T47D (cell line): ENCODE measurements at regions not wholly inside any gene's neighbourhood (a gene's known extent, or its start where the extent isn't known, plus 50 kb on each side); places are given as distances from the start of the nearest gene placed in this dataset.
A peak's percentile ranks its signal among the peaks of the same experiment; 100 is the strongest.
"Not testable (repeated sequence)": the region's sequence is repeated elsewhere in the genome, so short reads cannot be mapped to it uniquely, and the experiment has no call there.

Source experiments
- DNase-seq, 2 experiments: peaks; one replicate each; pipeline versions ENCODE4 v3.0.0 to v3.0.0-alpha.2; 2011 to 2012; ENCODE audit warnings: low read depth in 1 of 2, low spot score in 1 of 2
- JUND ChIP-seq: IDR thresholded peaks from 2 replicates; pipeline ENCODE4 v1.6.1; 2012; ENCODE audit warnings: low read depth
- in situ Hi-C: cut with HindIII; loops from 2 replicates; pipeline ENCODE4 v1.10.0; 2016; ENCODE audit warnings: low sequenced_read_pairs, low pct_unique_long_range_greater_than_20kb

DNA sequence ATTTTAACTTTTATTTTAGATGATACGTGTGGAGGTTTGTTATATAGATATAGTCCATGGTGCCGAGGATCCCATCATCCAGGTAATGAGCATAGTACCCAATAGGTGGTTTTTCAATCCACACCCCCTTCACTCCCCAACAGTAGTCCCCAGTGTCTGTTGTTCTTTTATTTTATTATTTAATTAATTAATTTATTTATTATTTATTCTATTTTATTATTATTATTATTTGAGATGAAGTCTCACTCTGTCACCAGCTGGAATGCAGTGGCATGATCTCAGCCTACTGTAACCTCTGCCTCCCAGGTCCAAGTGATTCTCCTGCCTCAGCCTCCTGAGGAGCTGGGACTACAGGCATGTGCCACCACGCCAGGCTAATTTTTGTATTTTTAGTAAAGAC lies 2086.2 kb downstream of the PCDH9 start:
- in situ Hi-C loops: no loop called here
- no peak for TF ChIP-seq JUND
- no peak for DNase-seq

DNA sequence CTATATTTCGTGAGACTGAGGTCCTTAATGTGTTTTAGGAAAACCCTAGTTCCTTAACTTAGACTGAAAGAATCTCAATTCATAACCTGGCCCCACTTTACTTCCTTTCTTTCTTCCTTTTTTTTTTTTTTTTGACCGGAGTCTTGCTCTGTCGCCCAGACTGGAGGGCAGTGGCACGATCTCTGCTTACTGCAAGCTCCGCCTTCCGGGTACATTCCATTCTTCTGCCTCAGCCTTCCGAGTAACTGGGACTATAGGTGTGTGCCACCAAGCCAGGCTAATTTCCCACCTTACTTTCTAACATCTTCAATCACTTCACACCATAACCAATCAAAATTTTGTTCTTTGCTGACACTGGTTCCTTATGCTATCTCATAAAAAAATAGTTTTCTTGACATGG lies 2097.0 kb downstream of the PCDH9 start:
- peak in 1 of 2 experiments; percentile 26 for DNase-seq
- in situ Hi-C loops: no loop called here

DNA sequence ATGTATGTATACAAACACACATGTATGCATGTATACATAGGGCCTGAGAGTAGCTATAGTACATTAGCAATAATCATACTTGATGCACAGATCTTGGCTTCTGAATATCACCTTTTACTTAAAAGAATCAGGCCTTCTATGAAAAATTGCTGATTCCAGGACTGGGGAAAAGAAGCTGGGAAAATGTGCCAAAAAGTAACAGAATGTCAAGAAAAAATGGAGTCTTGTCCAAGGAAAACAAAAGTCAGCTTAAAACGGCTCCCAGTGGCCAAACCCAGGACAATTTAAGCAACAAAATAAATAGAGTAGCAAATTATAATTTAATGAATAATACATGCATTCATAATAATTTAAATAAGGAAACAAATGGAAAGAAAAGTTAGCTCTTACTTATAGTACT lies 2104.9 kb downstream of the PCDH9 start:
- no peak for TF ChIP-seq JUND
- in situ Hi-C loops: no loop called here
- DNase-seq: no peak

More for the DNA sequence above, 2097.0 kb downstream of the PCDH9 start:
- TF ChIP-seq JUND: no peak

DNA sequence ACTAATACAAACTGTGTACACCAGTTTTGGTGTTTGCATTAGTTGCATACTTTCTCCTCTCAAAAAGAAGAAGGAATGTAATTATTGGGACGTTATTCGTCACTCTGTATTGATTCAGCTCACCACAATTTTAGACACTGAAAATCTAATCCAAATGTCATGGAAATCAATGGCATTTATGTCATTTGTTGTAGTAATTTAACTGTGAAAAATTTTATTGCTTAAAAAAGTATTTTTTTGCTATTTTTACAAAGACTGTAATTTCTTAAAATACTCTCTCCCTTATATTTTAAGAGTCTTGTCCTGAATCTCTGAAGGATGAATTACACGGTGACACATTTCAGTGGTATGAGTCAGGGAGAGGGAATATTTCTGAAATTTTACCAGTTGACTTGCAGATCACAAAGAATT lies 2117.6 kb downstream of the PCDH9 start:
- in situ Hi-C loops: no loop called here
- no peak for DNase-seq
- TF ChIP-seq JUND: no peak

DNA sequence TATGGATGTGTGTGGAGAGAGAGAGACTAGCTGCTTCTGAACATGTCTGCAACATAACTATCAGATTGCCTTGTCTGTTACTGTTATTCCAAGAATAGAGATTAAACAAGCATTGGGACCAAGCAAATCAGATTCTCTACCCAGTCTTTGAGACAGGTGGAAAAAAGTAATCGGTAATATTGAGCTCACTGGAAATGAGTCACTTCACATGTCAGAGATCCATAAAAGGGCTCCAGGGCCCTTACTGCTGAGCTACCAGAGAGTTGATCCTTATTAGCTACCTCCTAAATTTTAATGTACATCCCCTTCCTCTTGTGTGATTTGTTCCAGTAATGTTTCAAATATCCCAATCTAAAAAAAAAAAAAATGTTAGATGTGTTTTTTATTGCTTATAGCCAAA lies 2118.0 kb downstream of the PCDH9 start:
- in situ Hi-C loops: no loop called here
- no peak for TF ChIP-seq JUND
- no peak for DNase-seq

DNA sequence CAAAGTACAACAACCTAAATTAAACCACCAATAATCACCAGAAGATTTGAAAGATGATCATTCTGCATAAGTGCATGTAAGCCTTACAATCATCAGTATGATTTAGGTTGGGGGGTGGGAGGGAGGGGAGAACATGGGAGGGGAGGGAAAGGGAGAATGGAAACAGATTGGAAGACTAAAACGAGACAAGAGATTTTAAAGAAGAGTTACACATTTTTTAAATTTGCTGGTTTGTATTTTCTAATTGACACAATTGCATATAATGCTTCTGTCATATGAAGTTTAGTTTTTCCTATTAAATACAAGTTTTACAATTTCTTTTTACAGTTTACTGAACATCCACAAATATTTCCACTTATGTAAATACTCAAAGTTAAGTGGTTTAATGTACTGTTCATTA lies 2118.9 kb downstream of the PCDH9 start:
- no peak for DNase-seq
- in situ Hi-C loops: no loop called here
- TF ChIP-seq JUND: no peak

DNA sequence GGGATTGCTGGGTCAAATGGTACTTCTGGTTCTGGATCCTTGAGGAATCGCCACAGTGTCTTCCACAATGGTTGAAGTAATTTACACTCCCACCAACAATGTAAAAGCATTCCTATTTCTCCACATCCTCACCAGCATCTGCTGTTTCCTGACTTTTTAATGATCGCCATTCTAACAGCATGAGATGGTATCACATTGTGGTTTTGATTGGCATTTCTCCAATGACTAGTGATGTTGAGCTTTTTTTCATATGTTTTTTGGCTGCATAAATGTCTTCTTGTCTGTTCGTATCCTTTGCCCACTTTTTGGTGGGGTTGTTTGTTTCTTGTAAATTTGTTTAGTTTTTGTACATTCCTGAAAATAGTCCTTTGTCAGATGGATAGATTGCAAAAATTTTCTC lies 2125.7 kb downstream of the PCDH9 start:
- DNase-seq, in situ Hi-C loops: not testable (repeated sequence)

DNA sequence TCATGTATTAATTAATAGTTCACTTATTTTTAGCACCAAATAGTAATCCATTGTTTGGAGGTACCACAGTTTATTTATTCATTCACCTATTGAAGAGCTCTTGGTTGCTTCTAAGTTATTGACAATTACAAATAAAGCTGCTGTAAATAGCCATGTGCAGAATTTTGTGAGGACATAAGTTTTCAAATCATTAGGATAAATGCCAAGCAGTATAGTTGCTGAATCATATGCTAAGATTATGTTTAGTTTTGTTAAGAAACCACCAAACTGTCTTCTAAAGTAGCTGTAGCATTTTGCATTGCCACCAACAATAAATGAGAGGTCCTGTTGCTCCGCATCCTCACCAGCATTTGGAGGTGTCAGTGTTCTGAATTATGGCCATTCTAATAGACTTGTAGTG lies 2126.8 kb downstream of the PCDH9 start:
- in situ Hi-C loops: no loop called here
- no peak for DNase-seq
- TF ChIP-seq JUND: no peak

DNA sequence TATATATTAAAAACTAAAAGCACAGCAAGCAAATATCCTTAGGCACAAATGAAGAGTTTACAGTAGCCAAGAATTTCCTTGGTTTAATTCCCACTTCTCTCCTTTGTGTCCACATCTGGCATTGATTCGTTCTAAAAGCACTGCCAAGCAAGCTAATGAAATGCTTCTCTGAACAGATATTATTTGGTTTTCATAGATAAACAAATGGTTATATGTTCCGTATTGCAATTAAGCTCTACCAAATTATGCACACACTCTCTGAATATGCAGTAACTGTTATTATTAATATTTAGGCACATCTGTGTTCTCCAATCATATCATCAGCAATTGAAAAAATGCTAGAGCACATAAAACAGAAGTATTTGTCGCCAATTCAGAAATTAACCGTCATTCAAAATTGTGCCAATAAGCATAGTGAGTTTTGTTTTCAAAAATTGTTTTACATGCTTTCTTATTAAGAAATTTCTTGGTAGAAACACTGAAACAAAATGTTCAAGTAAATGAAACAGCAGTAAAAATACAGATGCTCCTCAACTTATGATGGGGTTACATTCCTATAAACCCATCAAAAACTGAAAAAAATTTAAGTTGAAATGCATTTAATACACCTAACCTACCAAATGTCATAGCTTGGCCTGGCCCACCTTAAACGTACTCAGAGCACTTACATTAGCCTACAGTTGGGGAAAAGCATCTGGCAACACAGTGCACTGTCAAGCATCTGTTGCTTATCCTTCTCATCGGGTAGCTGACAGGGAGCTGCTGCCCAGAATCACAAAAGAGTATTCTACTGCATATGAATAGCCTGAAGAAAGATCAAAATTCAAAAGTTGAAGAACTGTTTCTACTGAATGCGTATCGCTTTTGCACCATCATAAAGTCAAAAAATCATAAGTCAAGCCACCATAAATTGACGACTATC lies 2134.7 kb downstream of the PCDH9 start:
- in situ Hi-C loops: no loop called here
- no peak for DNase-seq
- no peak for TF ChIP-seq JUND

DNA sequence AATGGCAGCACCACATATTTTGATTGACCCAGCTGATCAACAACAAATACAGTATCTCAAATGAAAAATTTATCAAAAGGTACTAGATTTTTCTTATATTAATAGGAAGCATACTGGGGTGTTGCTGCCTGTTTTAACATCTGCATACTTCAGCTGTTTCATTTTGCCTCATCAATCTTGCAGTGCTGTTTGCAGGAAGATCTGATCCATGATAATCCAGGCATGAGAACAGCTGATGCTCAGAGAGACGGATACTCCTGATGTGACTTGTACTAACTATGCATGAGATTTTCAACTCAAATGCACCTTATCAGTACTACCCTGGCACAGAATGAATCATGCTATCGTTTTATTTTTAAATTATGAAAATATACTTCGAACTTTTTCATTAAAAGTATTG lies 2136.8 kb downstream of the PCDH9 start:
- TF ChIP-seq JUND: no peak
- no peak for DNase-seq
- in situ Hi-C loops: no loop called here

DNA sequence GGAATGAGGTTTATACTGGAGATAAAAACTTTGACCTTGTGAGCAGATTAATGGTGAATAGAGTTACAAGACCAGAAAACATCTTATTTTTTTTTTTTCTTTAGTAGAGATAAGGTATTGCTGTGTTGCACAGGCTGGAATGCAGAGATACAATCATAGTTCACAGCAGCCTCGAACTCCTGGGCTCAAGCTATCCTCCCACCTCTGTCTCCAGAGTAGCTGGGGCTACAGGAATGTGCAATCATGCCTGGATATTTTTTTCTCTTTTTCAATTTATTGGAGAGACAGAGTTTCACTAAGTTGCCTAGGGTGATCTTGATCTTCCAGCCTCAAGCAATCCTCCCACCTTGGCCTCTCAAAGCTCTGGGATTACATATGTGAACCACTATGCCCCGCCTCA lies 2139.1 kb downstream of the PCDH9 start:
- in situ Hi-C loops: no loop called here
- no peak for DNase-seq
- TF ChIP-seq JUND: no peak

DNA sequence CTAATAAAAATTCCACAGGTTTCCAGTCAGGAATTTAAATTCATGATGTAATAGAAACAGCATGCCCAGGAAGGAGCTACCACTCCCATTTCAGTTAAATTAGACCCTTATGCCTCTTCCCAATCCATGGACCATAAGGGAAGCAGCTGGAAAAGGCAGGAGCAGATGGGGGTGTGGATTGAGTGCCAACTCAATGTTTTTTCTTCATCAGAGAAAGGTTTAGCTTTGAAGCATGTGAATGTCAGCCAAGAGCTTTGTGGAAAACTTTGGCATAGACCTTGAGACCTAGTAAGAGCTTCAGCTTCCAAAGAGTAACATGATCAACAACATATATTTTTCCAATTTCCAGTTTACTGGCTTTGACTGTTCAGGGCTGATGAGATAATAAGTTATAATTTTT lies 2139.9 kb downstream of the PCDH9 start:
- in situ Hi-C loops: no loop called here
- TF ChIP-seq JUND: no peak
- DNase-seq: no peak

DNA sequence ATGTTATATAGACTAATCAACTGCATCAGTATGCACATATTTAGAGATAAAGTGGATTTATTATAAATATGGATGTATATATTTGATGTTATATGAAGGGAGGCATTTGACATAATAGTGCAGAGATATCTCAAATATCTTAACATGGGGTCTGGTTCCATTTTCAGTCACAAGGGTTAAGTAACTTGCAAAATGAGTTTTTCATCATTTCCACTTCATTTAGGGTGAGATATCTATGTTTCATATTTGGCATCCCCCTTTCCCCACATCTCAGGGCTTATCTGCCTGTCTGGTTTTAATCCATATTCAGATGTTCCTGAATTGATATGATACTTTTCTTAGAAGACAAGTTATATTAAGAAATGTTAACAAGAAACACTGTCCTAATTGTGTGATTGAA lies 2141.2 kb downstream of the PCDH9 start:
- no peak for DNase-seq
- in situ Hi-C loops: no loop called here
- TF ChIP-seq JUND: no peak

DNA sequence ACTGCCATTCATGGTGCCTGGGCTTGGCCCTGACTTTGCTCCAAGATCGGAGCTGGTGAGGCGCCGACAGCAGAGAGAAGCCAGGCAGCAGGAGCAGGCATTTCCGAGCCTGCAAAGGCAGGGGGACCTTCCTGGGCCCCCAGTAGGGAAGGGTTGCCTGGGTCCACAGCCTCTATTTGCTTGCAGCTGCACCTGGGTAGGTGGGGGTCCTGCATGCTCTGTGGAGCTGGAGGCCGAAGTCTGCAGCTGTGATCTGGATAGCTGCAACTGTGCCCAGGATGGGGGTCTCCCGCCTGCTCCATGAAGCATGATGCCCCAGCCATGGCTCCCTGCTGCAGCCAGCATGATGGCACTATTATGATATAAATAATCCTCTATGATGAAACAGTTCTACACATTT lies 2144.2 kb downstream of the PCDH9 start:
- in situ Hi-C loops: no loop called here

More for the DNA sequence above, 2144.2 kb downstream of the PCDH9 start:
- no peak for TF ChIP-seq JUND
- DNase-seq: no peak
